D721Med (cell line): ENCODE measurements at regions not wholly inside any gene's neighbourhood (a gene's known extent, or its start where the extent isn't known, plus 50 kb on each side); places are given as distances from the start of the nearest gene placed in this dataset.

Source experiments
- DNase-seq: peaks from one replicate; pipeline ENCODE4 v3.0.0; 2011; ENCODE audit warnings: low spot score; ENCODE audit not compliant: insufficient read length
- FAIRE-seq: peaks from 2 replicates; lab custom pipeline; 2011; peaks lifted over from hg19 to GRCh38; lab: Jason Lieb, UNC
- CTCF ChIP-seq: IDR thresholded peaks from 2 replicates; pipeline ENCODE4 v1.5.1; 2012; ENCODE audit warnings: mild to moderate bottlenecking, control low read depth; ENCODE audit not compliant: insufficient read depth; ENCODE audit errors: missing control alignments

DNA sequence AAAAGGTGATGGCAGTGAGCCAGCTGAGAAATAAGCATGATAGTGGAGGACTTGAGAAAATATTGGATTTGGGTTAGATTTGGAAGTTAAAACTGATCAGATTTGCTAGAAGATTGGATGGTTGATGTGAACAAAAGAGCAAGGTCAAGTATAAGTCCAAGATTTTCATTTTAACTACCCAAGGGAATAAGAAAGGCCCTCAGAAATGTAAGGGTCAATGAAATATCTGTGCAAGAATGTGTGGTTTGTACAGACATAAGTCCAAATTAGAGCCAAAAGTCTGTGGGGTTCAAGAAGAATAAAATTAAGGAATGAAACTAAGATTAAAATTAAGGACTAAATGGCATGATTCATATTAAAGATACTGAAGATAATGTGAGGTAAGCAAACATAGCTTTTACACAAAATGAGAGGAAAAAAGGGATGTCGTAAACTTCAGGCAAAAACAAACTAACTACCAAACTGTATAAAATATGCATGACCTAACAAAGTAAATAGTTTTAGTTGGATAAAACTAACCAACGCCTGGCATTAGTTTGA, 78.4 kb upstream of the CACNA2D1 start:
- no peak for FAIRE-seq
- no peak for TF ChIP-seq CTCF
- DNase-seq: no peak

- no peak for DNase-seq
- TF ChIP-seq CTCF: no peak
- no peak for FAIRE-seq
These were observed 73.5 kb upstream of the CACNA2D1 start for GRCh38 chr7:82517050-82517449.

DNA sequence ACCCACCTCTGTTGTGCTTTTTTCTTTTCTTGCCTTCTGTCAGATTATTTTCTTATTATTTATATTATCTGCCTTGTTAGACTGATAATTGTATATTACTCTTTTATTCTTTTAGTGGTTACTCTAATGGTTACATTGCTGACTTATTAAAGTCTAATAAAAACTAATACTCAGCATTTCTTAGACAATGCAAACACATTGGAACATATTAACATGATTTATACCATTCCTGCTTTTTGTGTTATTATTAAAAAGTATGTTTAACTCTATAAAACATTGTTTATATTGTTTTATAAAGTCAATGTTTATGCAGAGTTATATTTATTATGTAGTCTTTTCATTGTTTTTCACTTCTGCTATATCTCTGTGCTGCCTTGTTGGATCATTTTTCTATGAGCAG, 68.0 kb upstream of the CACNA2D1 start:
- FAIRE-seq (no peak), DNase-seq (no peak)
- TF ChIP-seq CTCF: no peak

DNA sequence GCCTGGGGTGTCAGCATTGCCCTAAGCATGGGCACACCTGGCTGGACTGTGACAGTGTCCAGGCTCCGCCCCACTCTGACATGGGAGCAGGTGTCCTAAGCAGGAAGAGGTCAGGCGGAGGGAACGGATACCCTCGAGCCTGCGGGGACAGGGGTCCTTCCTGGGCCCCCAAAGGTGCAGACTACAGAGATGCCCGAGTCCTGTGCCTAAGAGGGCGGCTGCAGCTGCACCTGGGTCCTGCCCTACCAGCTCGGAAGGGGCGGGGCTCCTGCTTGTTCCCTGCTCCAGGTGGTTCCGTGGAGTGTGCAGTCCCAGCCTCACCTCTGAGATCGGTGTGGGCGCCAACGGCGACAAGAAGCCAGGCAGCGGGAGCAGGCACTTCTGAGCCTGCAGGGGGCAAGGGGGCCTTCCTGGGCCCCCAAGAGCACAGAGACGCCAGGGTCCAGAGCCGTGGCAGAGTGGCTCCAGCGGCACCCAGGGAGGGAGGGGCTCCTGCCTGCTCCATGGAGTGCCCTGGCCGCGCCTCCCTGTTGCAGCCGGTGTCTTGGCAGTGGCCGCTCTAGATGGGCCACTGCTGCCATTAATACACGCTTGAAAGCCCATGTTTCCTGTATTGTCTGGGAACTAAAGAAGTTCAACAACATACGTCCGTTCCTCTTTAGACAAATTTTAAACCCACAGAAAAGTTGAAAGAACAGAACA, 64.5 kb upstream of the CACNA2D1 start:
- no peak for FAIRE-seq
- no peak for DNase-seq
- no peak for TF ChIP-seq CTCF

GRCh38 chr7:82507365-82507975, 63.9 kb upstream of the CACNA2D1 start:
- FAIRE-seq (no peak), DNase-seq (no peak)
- TF ChIP-seq CTCF: no peak

DNA sequence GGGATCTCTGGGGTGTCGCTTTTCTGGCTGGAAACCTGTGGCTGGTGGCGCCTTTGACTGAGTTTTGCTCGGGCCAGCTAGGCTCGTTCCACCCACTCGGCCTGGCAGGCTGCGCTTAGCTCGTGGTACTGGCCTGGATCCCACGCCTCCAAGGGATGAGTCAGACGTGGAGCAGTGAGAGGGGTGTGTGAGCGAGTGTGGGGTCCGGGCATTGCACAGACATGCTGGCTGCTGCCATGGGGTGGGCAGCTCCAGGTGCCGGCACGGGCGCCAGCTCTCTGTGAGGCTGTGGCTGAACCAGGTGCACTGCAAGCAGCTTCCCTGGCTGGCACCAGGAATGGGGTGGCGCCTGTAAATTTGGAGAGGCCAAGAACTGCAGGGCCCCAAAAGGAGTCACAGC, 63.1 kb upstream of the CACNA2D1 start:
- FAIRE-seq (no peak), DNase-seq (no peak)
- TF ChIP-seq CTCF: no peak

- no peak for FAIRE-seq
- TF ChIP-seq CTCF: peak; percentile 3
These were observed 62.6 kb upstream of the CACNA2D1 start for GRCh38 chr7:82506208-82506607.

More at GRCh38 chr7:82506208-82506607, 62.6 kb upstream of the CACNA2D1 start:
- no peak for DNase-seq
